ENCODE measurements at regions not wholly inside any gene's neighbourhood (a gene's known extent, or its start where the extent isn't known, plus 50 kb on each side); places are given as distances from the start of the nearest gene placed in this dataset.

DNA sequence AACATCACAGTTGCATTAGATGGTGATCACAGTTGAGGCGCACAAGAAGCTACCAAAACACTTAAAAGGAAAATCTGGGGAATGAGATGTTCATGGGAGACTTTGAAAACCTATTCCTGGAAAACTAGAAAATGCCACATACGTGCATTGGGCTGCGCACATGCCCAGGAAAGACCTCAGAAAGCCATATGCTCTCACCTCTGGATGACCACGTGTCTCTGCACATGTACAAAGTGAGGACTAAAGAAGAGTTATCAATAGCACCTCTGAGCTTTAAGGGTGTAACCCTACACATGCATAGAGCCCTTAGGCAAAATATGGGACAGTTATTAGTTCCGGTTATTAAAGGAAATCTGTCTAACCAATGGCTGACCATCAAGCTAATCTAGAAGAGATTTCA lies 77.7 kb downstream of the CRPPA start:
- no peak for ATAC-seq (ENCODE audit: insufficient read depth, low FRiP score)
- Histone ChIP-seq H3K4me1 (ENCODE audit: control insufficient read depth in 5 of 5, insufficient read depth in 5 of 5, low read length in 5 of 5) (peaks cover 0 to 5% (median 4%) of the 10 kb centered on the region in 5 donors), H3K4me3 (no peak overlapping the region), H3K9ac (ENCODE audit: insufficient read depth in 1 of 2, low read length in 2 of 2) (no peak overlapping the region), H3K27me3 (ENCODE audit: control insufficient read depth in 3 of 3, insufficient read depth in 3 of 3, low read length in 2 of 3) (no peaks in the 10 kb centered on the region), H3K9me3 (ENCODE audit: control insufficient read depth in 4 of 4, insufficient read depth in 3 of 4, low read length in 3 of 4) (peaks cover 0 to 8% (median 0%) of the 10 kb centered on the region in 4 donors), H3K27ac (ENCODE audit: low read depth in 1 of 2, low read length in 1 of 2) (no peak overlapping the region), H3K36me3 (ENCODE audit: control insufficient read depth in 4 of 4, insufficient read depth in 4 of 4, low read length in 4 of 4) (peaks cover 0 to 4% (median 0%) of the 10 kb centered on the region in 4 donors)
- WGBS, 2 donors = 96 to 97% methylated on average over 5 of the region's 5 CpGs
- no peak for DNase-seq
- TF ChIP-seq, protein P1, sequence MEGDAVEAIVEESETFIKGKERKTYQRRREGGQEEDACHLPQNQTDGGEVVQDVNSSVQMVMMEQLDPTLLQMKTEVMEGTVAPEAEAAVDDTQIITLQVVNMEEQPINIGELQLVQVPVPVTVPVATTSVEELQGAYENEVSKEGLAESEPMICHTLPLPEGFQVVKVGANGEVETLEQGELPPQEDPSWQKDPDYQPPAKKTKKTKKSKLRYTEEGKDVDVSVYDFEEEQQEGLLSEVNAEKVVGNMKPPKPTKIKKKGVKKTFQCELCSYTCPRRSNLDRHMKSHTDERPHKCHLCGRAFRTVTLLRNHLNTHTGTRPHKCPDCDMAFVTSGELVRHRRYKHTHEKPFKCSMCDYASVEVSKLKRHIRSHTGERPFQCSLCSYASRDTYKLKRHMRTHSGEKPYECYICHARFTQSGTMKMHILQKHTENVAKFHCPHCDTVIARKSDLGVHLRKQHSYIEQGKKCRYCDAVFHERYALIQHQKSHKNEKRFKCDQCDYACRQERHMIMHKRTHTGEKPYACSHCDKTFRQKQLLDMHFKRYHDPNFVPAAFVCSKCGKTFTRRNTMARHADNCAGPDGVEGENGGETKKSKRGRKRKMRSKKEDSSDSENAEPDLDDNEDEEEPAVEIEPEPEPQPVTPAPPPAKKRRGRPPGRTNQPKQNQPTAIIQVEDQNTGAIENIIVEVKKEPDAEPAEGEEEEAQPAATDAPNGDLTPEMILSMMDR (IDR thresholded peaks at IDR 0.05; ENCODE audit: control extremely low read depth, extremely low read depth) = no peak

DNA sequence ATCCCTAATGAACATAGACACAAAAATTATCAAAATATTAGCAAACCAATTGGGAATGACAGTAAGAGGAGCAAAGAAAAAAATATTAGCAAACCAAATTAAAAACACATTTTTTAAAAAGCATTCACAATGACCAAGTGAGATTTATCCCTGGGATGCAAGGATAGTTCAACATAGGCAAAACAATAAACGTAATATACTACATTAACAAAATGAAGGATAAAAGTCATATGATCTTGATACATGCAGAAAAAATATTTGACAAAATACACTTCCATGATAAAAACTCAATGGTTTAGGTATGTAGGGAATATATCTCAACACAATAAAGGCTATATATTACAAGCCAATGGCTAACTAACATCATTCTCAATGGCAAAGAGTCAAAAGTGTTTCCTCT lies 83.3 kb downstream of the CRPPA start:
- Histone ChIP-seq H3K27me3 (ENCODE audit: control insufficient read depth in 3 of 3, insufficient read depth in 3 of 3, low read length in 2 of 3) (no peaks in the 10 kb centered on the region), H3K4me1 (ENCODE audit: control insufficient read depth in 5 of 5, insufficient read depth in 5 of 5, low read length in 5 of 5) (no peaks in the 10 kb centered on the region), H3K4me3 (no peak overlapping the region), H3K9me3 (ENCODE audit: control insufficient read depth in 4 of 4, insufficient read depth in 3 of 4, low read length in 3 of 4) (peaks cover 0 to 14% (median 9%) of the 10 kb centered on the region in 4 donors), H3K27ac (ENCODE audit: low read depth in 1 of 2, low read length in 1 of 2) (no peak overlapping the region), H3K36me3 (ENCODE audit: control insufficient read depth in 4 of 4, insufficient read depth in 4 of 4, low read length in 4 of 4) (no peaks in the 10 kb centered on the region), H3K9ac (ENCODE audit: insufficient read depth in 1 of 2, low read length in 2 of 2) (no peak overlapping the region)
- ATAC-seq (ENCODE audit: insufficient read depth, low FRiP score) (no peak), DNase-seq (no peak)
- WGBS, 2 donors = 98 to 99% methylated on average over 1 of the region's 1 CpG
- TF ChIP-seq, protein P1 (IDR thresholded peaks at IDR 0.05; ENCODE audit: control extremely low read depth, extremely low read depth) = no peak

DNA sequence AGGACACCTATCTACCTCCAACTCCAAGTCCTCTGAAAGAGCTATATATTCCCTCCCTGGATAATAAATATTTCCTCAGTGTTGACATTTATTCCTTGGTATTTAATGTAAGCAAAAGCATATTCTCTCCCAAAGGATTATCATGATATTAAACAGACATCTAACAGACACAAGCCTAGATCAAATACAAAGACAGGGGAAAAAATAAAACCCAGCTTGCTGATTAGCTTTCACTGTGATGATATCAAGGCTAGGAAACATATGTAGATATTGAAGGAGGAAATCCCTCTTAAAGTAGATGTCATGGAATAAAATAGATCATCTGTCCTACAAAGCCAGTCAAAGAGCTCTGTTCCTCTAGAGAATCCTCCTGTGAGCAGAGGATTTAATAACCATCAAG lies 95.2 kb downstream of the CRPPA start:
- no peak for ATAC-seq (ENCODE audit: insufficient read depth, low FRiP score)
- H3K4me1 ChIP-seq (ENCODE audit: control insufficient read depth in 5 of 5, insufficient read depth in 5 of 5, low read length in 5 of 5) = peaks cover 0 to 6% (median 0%) of the 10 kb centered on the region in 5 donors
- no peak overlapping the region for H3K4me3 ChIP-seq

DNA sequence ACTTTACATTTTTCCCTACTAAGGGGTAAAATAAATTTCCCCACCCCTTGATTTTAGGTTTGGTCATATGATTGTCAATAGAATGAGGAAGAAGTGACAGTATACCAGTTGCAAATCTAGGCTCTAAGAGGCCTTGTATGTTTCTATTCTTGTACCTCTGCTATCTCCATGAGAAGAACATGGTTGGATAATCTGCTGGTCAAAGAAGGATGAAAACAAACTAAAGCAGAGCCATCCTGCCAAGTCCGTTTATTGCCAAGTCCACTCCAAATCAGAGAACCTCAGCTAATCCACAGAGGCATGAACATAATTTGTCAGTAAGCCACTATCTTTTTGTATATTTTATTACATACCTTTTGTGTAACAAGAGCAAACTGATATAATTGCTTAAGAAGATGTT lies 98.0 kb downstream of the CRPPA start:
- Histone ChIP-seq H3K9me3 (ENCODE audit: control insufficient read depth in 4 of 4, insufficient read depth in 3 of 4, low read length in 3 of 4) (no peaks in the 10 kb centered on the region), H3K27ac (ENCODE audit: low read depth in 1 of 2, low read length in 1 of 2) (no peak overlapping the region), H3K9ac (ENCODE audit: insufficient read depth in 1 of 2, low read length in 2 of 2) (no peak overlapping the region), H3K4me3 (no peak overlapping the region), H3K27me3 (ENCODE audit: control insufficient read depth in 3 of 3, insufficient read depth in 3 of 3, low read length in 2 of 3) (no peaks in the 10 kb centered on the region), H3K36me3 (ENCODE audit: control insufficient read depth in 4 of 4, insufficient read depth in 4 of 4, low read length in 4 of 4) (no peaks in the 10 kb centered on the region), H3K4me1 (ENCODE audit: control insufficient read depth in 5 of 5, insufficient read depth in 5 of 5, low read length in 5 of 5) (peaks cover 0 to 6% (median 0%) of the 10 kb centered on the region in 5 donors)
- 89 to 94% methylated on average over 1 of the region's 1 CpG for WGBS, 2 donors
- ATAC-seq (ENCODE audit: insufficient read depth, low FRiP score) (no peak), DNase-seq (no peak)
- TF ChIP-seq, protein P1 (IDR thresholded peaks at IDR 0.05; ENCODE audit: control extremely low read depth, extremely low read depth) = no peak

More for the DNA sequence above, 95.2 kb downstream of the CRPPA start:
- H3K9me3 ChIP-seq (ENCODE audit: control insufficient read depth in 4 of 4, insufficient read depth in 3 of 4, low read length in 3 of 4) = no peaks in the 10 kb centered on the region
- TF ChIP-seq, protein P1 (IDR thresholded peaks at IDR 0.05; ENCODE audit: control extremely low read depth, extremely low read depth) = no peak
- no peak overlapping the region for H3K27ac ChIP-seq (ENCODE audit: low read depth in 1 of 2, low read length in 1 of 2)
- no peak for DNase-seq
- H3K36me3 ChIP-seq (ENCODE audit: control insufficient read depth in 4 of 4, insufficient read depth in 4 of 4, low read length in 4 of 4) = no peaks in the 10 kb centered on the region
- no peak overlapping the region for H3K9ac ChIP-seq (ENCODE audit: insufficient read depth in 1 of 2, low read length in 2 of 2)
- H3K27me3 ChIP-seq (ENCODE audit: control insufficient read depth in 3 of 3, insufficient read depth in 3 of 3, low read length in 2 of 3) = no peaks in the 10 kb centered on the region
